GM12875 (cell line): ENCODE measurements at regions not wholly inside any gene's neighbourhood (a gene's known extent, or its start where the extent isn't known, plus 50 kb on each side); places are given as distances from the start of the nearest gene placed in this dataset.
"Not testable (repeated sequence)": the region's sequence is repeated elsewhere in the genome, so short reads cannot be mapped to it uniquely, and the experiment has no call there.

Source experiments
- H3K4me3 ChIP-seq: one replicate; pipeline ENCODE4 v1.5.1; 2011; ENCODE audit warnings: low read depth, low read length, control low read depth

- H3K4me3 ChIP-seq = not testable (repeated sequence)
Observed at GRCh38 chr1:234816186-234816851, 206.3 kb upstream of the IRF2BP2 start.

DNA sequence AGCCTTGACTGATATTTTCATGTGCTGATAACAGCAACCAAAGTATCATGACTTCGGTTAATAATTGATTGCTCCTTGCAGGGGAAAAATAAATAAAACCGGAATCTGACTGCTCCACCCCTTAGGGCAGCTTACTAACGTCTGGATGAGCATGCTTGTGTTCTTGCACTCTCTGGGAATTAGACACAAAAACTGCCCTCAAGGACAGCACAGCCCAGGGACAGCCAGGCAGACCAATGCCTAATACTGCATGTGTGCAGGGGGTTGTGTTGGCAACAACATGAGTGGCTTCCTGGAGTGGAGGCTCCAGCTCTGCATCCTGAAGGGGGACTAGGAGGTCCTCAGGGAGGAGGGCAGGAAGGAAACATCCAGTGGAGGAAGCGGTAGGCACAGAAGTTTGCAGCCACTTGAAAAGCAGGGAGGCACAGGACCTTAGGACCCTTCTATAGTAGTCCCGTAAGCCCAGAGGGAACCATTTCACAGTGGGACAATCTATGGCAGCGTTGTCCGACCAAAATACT, 205.4 kb upstream of the IRF2BP2 start:
- not testable (repeated sequence) for H3K4me3 ChIP-seq

GRCh38 chr1:234814235-234814634, 204.3 kb upstream of the IRF2BP2 start:
- H3K4me3 ChIP-seq = not testable (repeated sequence)

GRCh38 chr1:234811824-234812223, 201.8 kb upstream of the IRF2BP2 start:
- not testable (repeated sequence) for H3K4me3 ChIP-seq

DNA sequence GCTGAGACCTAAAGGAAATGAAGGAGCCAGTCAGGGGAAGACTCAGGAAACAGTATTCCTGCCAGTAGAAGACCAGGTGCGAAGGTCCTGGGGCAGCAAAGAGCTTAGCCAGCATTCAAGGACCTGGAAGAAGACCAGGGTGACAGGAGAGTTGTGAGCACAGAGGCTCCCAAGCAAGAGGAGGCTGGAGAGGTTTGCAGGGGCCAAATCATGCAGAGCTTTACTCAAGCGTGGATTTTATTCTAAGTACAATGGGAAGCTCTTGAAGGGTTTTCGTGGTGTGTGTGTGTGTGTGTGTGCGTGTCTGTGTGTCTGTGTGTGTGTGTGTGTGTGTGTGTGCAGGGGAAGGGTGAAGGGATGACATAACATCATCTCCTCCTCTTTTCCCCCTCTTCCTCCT, 200.7 kb upstream of the IRF2BP2 start:
- H3K4me3 ChIP-seq = not testable (repeated sequence)

- not testable (repeated sequence) for H3K4me3 ChIP-seq
Observed at GRCh38 chr1:234809854-234810245, 199.9 kb upstream of the IRF2BP2 start.

- not testable (repeated sequence) for H3K4me3 ChIP-seq
Observed at GRCh38 chr1:234808943-234809853, 199.2 kb upstream of the IRF2BP2 start.

DNA sequence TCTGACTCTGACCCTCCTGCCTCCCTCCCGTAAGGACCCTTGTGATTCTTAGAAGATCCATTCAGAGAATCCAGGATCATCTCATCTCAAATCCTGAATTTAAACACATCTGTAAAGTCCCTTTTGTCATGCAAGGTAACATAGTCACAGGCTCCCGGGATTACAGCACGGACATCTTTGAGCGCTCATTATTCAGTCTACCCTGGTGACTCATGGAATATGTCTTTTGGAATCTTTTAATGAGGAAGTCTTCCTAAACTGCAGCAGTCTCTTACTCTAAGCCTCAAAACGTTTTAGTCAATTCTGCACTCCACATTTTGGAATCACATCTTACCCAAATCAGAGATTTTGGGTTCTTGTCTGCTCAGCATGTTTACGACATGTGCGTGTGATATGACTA, 198.5 kb upstream of the IRF2BP2 start:
- not testable (repeated sequence) for H3K4me3 ChIP-seq

GRCh38 chr1:234807705-234808104, 197.7 kb upstream of the IRF2BP2 start:
- not testable (repeated sequence) for H3K4me3 ChIP-seq

- H3K4me3 ChIP-seq = not testable (repeated sequence)
Observed at GRCh38 chr1:234802586-234802985, 192.6 kb upstream of the IRF2BP2 start.

DNA sequence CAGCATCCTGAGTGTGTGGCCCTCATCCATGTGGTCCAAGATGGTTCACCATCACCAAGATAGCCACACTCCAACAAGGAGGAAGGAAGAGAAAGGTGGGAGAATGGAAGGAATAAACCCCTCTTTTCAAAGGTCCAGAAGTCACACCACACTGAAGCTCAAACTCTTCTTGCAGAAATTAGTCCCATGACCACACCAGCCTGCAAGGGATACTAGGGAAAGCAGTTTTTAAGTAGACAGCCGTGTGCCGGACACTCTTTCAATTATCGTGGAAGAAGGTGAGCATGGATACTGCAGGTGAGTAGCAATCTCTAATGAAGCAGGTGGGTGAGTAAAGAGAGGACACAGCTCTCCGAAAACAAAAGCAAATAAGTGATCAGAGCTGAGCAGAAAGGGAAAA, 191.7 kb upstream of the IRF2BP2 start:
- H3K4me3 ChIP-seq = not testable (repeated sequence)

- H3K4me3 ChIP-seq = not testable (repeated sequence)
Observed at GRCh38 chr1:234801147-234801546, 191.2 kb upstream of the IRF2BP2 start.

DNA sequence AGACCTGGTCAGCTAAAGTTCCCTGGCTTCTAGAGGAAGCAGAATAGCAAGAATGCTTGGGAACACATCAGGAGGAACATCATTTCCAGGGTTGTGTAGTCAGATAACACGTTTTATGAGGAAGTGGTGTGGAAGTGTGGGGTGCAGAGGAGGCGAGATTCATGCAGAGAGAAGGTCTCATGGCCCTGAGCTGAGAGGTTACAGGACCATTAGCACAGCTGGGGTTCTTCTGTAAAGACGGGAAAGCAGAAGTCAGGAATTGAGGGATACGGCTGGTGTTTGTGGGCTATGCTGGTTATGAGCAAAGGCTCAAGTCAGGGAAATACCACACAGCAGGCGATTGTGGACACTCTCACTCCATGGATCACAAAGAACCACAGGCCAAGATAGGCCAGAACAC, 190.6 kb upstream of the IRF2BP2 start:
- not testable (repeated sequence) for H3K4me3 ChIP-seq

- H3K4me3 ChIP-seq = not testable (repeated sequence)
Observed at GRCh38 chr1:234799021-234799689, 189.2 kb upstream of the IRF2BP2 start.

GRCh38 chr1:234797216-234797615, 187.2 kb upstream of the IRF2BP2 start:
- not testable (repeated sequence) for H3K4me3 ChIP-seq

DNA sequence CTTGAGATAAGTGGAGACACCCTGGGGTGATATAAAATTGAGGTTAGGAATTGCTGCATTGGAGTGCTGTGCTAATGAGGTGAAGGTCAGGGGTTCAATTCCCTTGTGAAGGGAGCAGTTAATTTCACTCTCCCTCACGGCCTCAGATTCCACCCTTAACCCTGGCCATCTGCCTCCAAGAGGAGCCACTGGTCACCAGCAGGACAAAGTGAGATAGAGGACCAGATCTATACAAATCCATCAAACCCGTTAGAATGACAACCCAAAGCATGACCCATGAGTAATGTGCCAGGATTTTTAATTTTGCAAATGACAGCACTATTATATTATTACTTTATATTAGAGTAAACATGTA, 186.4 kb upstream of the IRF2BP2 start:
- H3K4me3 ChIP-seq = not testable (repeated sequence)

GRCh38 chr1:234795711-234796437, 185.9 kb upstream of the IRF2BP2 start:
- H3K4me3 ChIP-seq = not testable (repeated sequence)

DNA sequence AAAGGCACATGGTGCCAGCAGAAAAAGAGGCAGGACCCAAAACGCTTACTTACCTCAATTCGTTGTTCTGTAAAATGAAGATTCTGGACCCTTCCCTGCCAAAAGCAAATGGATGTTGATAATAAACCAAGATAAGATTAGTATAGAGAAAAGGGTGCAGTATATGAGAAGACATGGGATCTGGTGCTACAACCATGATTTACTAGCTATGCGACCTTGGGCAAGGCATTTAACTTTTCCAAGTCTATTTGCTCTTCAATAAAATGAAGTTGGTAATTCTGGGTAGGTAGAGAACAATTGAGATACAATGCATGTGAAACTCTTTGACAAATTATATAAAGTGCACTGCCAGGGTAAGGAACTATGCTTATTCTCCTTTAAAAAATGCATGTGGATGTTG, 185.0 kb upstream of the IRF2BP2 start:
- not testable (repeated sequence) for H3K4me3 ChIP-seq

GRCh38 chr1:234794452-234794851, 184.5 kb upstream of the IRF2BP2 start:
- H3K4me3 ChIP-seq = not testable (repeated sequence)

GRCh38 chr1:234793924-234794323, 183.9 kb upstream of the IRF2BP2 start:
- H3K4me3 ChIP-seq = not testable (repeated sequence)
